SK-N-SH (cell line): ENCODE measurements at regions not wholly inside any gene's neighbourhood (a gene's known extent, or its start where the extent isn't known, plus 50 kb on each side); places are given as distances from the start of the nearest gene placed in this dataset.

Experiments used
- CTCF ChIA-PET: fragments of 300-600, 350-600 bp; formaldehyde crosslinking; extraction: SDS; loops from one replicate; lab custom pipeline; 2021; lab: Yijun Ruan, JAX
- POLR2A ChIA-PET: fragments of 350-600 bp; sonication (Branson Sonifier 250); formaldehyde crosslinking; extraction: SDS; loops from one replicate; lab custom pipeline; 2020; ENCODE audit warnings: antibody characterized with exemption, inconsistent platforms; lab: Yijun Ruan, JAX
- DNase-seq: peaks from one replicate; pipeline ENCODE4 v3.0.0; 2012
- H2AFZ ChIP-seq: fragments of 200-600 bp; sonication (generic); 2 replicates; pipeline ENCODE4 v1.8.1; 2016; ENCODE audit warnings: antibody characterized with exemption, mild to moderate bottlenecking, low read depth
- H3F3A ChIP-seq: fragments of 200-600 bp; sonication (generic); replicated peaks from 2 replicates; pipeline ENCODE3; 2016; ENCODE audit warnings: antibody characterized with exemption, mild to moderate bottlenecking; ENCODE audit not compliant: insufficient read depth
- H3K27ac ChIP-seq, 2 experiments: fragments of 200-500 bp in 1 of 2; fragments of 200-600 bp in 1 of 2; sonication (Bioruptor generic) in 1 of 2; sonication (generic), shearing (Covaris generic) in 1 of 2; 2 replicates each; pipeline versions ENCODE4 v1.5.1 to v1.6.1; 2014 to 2016; ENCODE audit warnings: low read depth in 2 of 2, inconsistent platforms in 1 of 2, low read length in 1 of 2, mild to moderate bottlenecking in 1 of 2, mixed read lengths in 1 of 2
- H3K27me3 ChIP-seq: fragments of 200-600 bp; sonication (generic), shearing (Covaris generic); 2 replicates; pipeline ENCODE4 v1.6.1; 2016; ENCODE audit warnings: mixed run types; ENCODE audit not compliant: insufficient read depth
- H3K36me3 ChIP-seq, 2 experiments: fragments of 200-500 bp in 1 of 2; fragments of 200-600 bp in 1 of 2; sonication (Bioruptor generic) in 1 of 2; sonication (generic) in 1 of 2; replicated peaks in 1 of 2; 2 replicates each; pipeline versions ENCODE3 to v1.5.1; 2014 to 2016; ENCODE audit warnings: low read length in 1 of 2, mild to moderate bottlenecking in 1 of 2; ENCODE audit not compliant: insufficient read depth in 2 of 2, control insufficient read depth in 1 of 2
- H3K4me1 ChIP-seq, 2 experiments: fragments of 200-500 bp in 1 of 2; fragments of 200-600 bp in 1 of 2; sonication (Bioruptor generic) in 1 of 2; sonication (generic), shearing (Covaris generic) in 1 of 2; 2 replicates each; pipeline versions ENCODE4 v1.5.1 to v1.6.1; 2014 to 2016; ENCODE audit warnings: low read depth in 1 of 2, low read length in 1 of 2, mixed run types in 1 of 2; ENCODE audit not compliant: insufficient read depth in 2 of 2, control insufficient read depth in 1 of 2
- H3K4me2 ChIP-seq: fragments of 200-600 bp; sonication (generic), shearing (Covaris generic); 2 replicates; pipeline ENCODE4 v1.6.1; 2017; ENCODE audit warnings: mixed run types
- H3K4me3 ChIP-seq, 2 experiments: fragments of 200-500 bp in 1 of 2; fragments of 200-600 bp in 1 of 2; sonication (Bioruptor generic) in 1 of 2; sonication (generic), shearing (Covaris generic) in 1 of 2; 2 replicates each; pipeline versions ENCODE4 v1.5.1 to v1.8.1; 2014 to 2016; ENCODE audit warnings: low read depth in 2 of 2, inconsistent platforms in 1 of 2, low read length in 1 of 2, mild to moderate bottlenecking in 1 of 2, mixed read lengths in 1 of 2, moderate library complexity in 1 of 2
- H3K79me2 ChIP-seq: fragments of 200-600 bp; sonication (generic); 2 replicates; pipeline ENCODE4 v1.8.1; 2017; ENCODE audit warnings: mild to moderate bottlenecking; ENCODE audit not compliant: insufficient read depth
- H3K9ac ChIP-seq: fragments of 200-600 bp; sonication (generic); 2 replicates; pipeline ENCODE4 v1.6.1; 2017; ENCODE audit warnings: mixed run types
- H3K9me2 ChIP-seq: fragments of 200-600 bp; sonication (generic); 2 replicates; pipeline ENCODE4 v1.6.1; 2017; ENCODE audit warnings: mixed run types
- H3K9me3 ChIP-seq: fragments of 200-600 bp; sonication (generic); 2 replicates; pipeline ENCODE4 v1.6.1; 2017; ENCODE audit warnings: mixed run types, mild to moderate bottlenecking, moderate library complexity
- H4K20me1 ChIP-seq: fragments of 200-600 bp; sonication (generic); 2 replicates; pipeline ENCODE4 v1.6.1; 2017; ENCODE audit warnings: mild to moderate bottlenecking, mixed run types; ENCODE audit not compliant: insufficient read depth
- ELF1 ChIP-seq: IDR thresholded peaks from 2 replicates; pipeline ENCODE4 v1.4.0; 2012
- EZH2phosphoT487 ChIP-seq: fragments of 200-600 bp; sonication (generic); IDR thresholded peaks from 2 replicates; pipeline ENCODE4 v1.6.1; 2017; ENCODE audit warnings: low read depth, mixed run types, mild to moderate bottlenecking, antibody characterized with exemption, moderate library complexity, borderline replicate concordance
- FOSL2 ChIP-seq: IDR thresholded peaks from 2 replicates; pipeline ENCODE4 v1.4.0; 2012; ENCODE audit warnings: low read depth, mild to moderate bottlenecking, moderate library complexity, borderline replicate concordance
- FOXJ3 ChIP-seq: sonication (generic); formaldehyde crosslinking; IDR thresholded peaks from 2 replicates; pipeline ENCODE4 v1.5.1; 2020; ENCODE audit warnings: mild to moderate bottlenecking, missing genetic modification reagents
- GABPA ChIP-seq: IDR thresholded peaks from 2 replicates; pipeline ENCODE4 v1.4.0; 2012; ENCODE audit warnings: low read depth, mild to moderate bottlenecking
- JUND ChIP-seq: IDR thresholded peaks from 2 replicates; pipeline ENCODE4 v1.4.0; 2012
- MEF2A ChIP-seq: IDR thresholded peaks from 2 replicates; pipeline ENCODE4 v1.4.0; 2012; ENCODE audit warnings: low read depth, borderline replicate concordance
- MXI1 ChIP-seq: IDR thresholded peaks from 2 replicates; pipeline ENCODE4 v1.6.1; 2012; ENCODE audit warnings: mild to moderate bottlenecking, low read depth, low read length, improper control_type of control experiment
- NFIC ChIP-seq: IDR thresholded peaks from 2 replicates; pipeline ENCODE4 v1.4.0; 2012; ENCODE audit warnings: borderline replicate concordance
- POLR2AphosphoS5 ChIP-seq: IDR thresholded peaks from 2 replicates; pipeline ENCODE4 v1.6.1; 2012; ENCODE audit warnings: low read depth, low read length
- RCOR1 ChIP-seq: fragments of 150-350 bp; IDR thresholded peaks from 2 replicates; pipeline ENCODE4 v1.6.1; 2017; ENCODE audit warnings: antibody characterized with exemption, low read length
- RFX5 ChIP-seq: IDR thresholded peaks from 2 replicates; pipeline ENCODE4 v1.6.1; 2012; ENCODE audit warnings: mild to moderate bottlenecking, improper control_type of control experiment, low read length
- RXRA ChIP-seq: IDR thresholded peaks from 2 replicates; pipeline ENCODE4 v1.4.0; 2012; ENCODE audit warnings: low read depth, mild to moderate bottlenecking, borderline replicate concordance
- TAF1 ChIP-seq: IDR thresholded peaks from 2 replicates; pipeline ENCODE4 v1.6.1; 2012; ENCODE audit warnings: low read depth, mild to moderate bottlenecking, low read length, moderate library complexity, borderline replicate concordance
- WGBS: methylation state at CpG from one replicate; pipeline ENCODE4 v1.1.6; 2017; ENCODE audit warnings: low lambda C conversion rate; 5-methylcytosine and 5-hydroxymethylcytosine counted together
- TF ChIP-seq, protein P1 (sequence below): IDR thresholded peaks from 2 replicates; pipeline ENCODE4; 2012
- TF ChIP-seq, protein P2 (sequence below): IDR thresholded peaks from 2 replicates; pipeline ENCODE4 v1.4.0; 2012; ENCODE audit warnings: low read depth
- TF ChIP-seq, protein P3 (sequence below): fragments of 150-350 bp; IDR thresholded peaks from 2 replicates; pipeline ENCODE4 v1.6.1; 2016; ENCODE audit warnings: mild to moderate bottlenecking, low read depth, low read length

DNA sequence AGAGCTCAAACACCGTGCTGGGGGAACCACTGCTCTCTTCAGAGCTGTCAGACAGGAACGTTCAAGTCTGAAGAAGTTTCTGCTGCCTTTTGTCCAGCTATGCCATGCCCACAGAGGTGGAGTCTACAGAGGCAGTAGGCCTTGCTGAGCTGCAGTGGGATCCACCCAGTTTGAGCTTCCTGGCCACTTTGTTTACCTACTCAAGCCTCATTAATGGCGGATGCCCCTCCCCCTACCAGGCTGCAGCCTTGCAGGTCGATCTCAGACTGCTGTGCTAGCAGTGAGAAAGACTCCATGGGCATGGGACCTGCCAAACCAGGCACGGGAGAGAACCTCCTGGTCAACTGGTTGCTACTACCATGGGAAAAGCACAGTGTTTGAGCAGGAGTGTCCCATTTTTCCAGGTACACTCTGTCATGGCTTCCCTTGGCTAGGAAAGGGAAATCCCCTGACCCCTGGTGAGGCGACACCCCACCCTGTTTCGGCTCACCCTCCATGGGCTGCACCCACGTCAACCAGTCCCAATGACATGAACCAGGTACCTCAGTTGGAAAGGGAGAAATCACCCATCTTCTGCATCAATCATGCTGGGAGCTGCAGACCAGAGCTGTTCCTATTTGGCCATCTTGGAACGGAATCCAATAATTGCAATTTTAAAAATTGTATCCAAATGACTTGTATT lies 246.9 kb upstream of the ADAMTS16 start:
- Histone ChIP-seq H4K20me1 (no peaks in the 10 kb centered on the region), H3K27me3 (no peaks in the 10 kb centered on the region), H3K4me1 (no peaks in the 10 kb centered on the region; a peak in 1 of 4 replicates), H3K9ac (no peak overlapping the region), H3F3A (no peaks in the 10 kb centered on the region)
- TF ChIP-seq, protein P1, sequence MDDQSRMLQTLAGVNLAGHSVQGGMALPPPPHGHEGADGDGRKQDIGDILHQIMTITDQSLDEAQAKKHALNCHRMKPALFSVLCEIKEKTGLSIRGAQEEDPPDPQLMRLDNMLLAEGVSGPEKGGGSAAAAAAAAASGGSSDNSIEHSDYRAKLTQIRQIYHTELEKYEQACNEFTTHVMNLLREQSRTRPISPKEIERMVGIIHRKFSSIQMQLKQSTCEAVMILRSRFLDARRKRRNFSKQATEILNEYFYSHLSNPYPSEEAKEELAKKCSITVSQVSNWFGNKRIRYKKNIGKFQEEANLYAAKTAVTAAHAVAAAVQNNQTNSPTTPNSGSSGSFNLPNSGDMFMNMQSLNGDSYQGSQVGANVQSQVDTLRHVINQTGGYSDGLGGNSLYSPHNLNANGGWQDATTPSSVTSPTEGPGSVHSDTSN, result no peak
- TF ChIP-seq EZH2phosphoT487 (no peak), FOSL2 (no peak), JUND (no peak), MEF2A (no peak), TAF1 (no peak), RXRA (no peak), ELF1 (no peak), FOXJ3 (CRISPR knock-in tag) (no peak), NFIC (no peak), RFX5 (no peak), GABPA (no peak), RCOR1 (no peak)
- TF ChIP-seq, protein P2, sequence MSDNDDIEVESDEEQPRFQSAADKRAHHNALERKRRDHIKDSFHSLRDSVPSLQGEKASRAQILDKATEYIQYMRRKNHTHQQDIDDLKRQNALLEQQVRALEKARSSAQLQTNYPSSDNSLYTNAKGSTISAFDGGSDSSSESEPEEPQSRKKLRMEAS, result no peak
- TF ChIP-seq, protein P3, sequence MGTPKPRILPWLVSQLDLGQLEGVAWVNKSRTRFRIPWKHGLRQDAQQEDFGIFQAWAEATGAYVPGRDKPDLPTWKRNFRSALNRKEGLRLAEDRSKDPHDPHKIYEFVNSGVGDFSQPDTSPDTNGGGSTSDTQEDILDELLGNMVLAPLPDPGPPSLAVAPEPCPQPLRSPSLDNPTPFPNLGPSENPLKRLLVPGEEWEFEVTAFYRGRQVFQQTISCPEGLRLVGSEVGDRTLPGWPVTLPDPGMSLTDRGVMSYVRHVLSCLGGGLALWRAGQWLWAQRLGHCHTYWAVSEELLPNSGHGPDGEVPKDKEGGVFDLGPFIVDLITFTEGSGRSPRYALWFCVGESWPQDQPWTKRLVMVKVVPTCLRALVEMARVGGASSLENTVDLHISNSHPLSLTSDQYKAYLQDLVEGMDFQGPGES, result no peak
- TF ChIP-seq, all 33 proteins: peak for 0
- no peak overlapping the region for H3K4me2 ChIP-seq
- H3K4me3 ChIP-seq, result no peak overlapping the region
- H3K9me3 ChIP-seq, result no peaks in the 10 kb centered on the region
- H3K9me2 ChIP-seq, result no peaks in the 10 kb centered on the region
- POLR2A ChIA-PET, result no interaction called here
- H3K36me3 ChIP-seq, result no peaks in the 10 kb centered on the region
- CTCF ChIA-PET, result interaction anchor here (1.6 kb wide), 1 partner anchor 26 kb away, joined by 3 read pairs; no protein-coding TSS in a partner anchor
- H3K27ac ChIP-seq, result no peak overlapping the region
- DNase-seq, result no peak
- 9% methylated on average over 9 of the region's 9 CpGs for WGBS
- no peaks in the 10 kb centered on the region for H3K79me2 ChIP-seq
- no peak overlapping the region for H2AFZ ChIP-seq

DNA sequence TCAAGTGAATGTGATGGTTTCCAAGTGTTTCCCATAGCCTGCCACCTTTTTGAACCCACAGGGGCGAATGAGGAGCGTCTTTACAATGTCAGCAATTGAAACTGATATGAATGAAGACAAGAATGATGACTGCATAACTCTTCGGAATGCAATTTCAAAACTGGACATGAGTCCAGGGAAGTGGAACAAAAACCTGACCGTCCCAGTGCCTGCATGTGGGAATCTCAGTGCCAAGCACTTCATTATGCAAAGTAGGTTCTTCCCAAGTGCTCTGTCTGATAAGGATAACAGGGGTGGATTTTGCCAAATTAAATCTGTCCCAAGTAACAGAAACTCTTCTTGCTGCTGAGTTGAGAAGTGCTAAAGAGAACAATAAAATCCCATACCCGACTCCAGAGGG lies 243.8 kb upstream of the ADAMTS16 start:
- H3F3A ChIP-seq, result no peaks in the 10 kb centered on the region
- DNase-seq, result no peak
- H3K4me2 ChIP-seq, result no peak overlapping the region
- H2AFZ ChIP-seq, result no peak overlapping the region
- no peak overlapping the region for H3K9ac ChIP-seq
- TF ChIP-seq MXI1, result no peak
- TF ChIP-seq POLR2AphosphoS5, result no peak
- TF ChIP-seq JUND, result no peak
- TF ChIP-seq ELF1, result no peak
- TF ChIP-seq, protein P3, result no peak
- no peaks in the 10 kb centered on the region for H3K9me3 ChIP-seq
- H3K36me3 ChIP-seq, result no peaks in the 10 kb centered on the region
- WGBS, result 2% methylated on average over 5 of the region's 5 CpGs
- H3K79me2 ChIP-seq, result no peaks in the 10 kb centered on the region
- no peaks in the 10 kb centered on the region for H3K9me2 ChIP-seq
- H3K27me3 ChIP-seq, result no peaks in the 10 kb centered on the region
- no peak overlapping the region for H3K4me3 ChIP-seq
- H4K20me1 ChIP-seq, result no peaks in the 10 kb centered on the region
- H3K4me1 ChIP-seq, result no peaks in the 10 kb centered on the region; a peak in 1 of 4 replicates
- H3K27ac ChIP-seq, result no peak overlapping the region
- ChIA-PET CTCF (interaction anchor here (1.5 to 2.3 kb wide), 3 partner anchors 17 to 46 kb away, joined by 3 to 10 read pairs (median 7); no protein-coding TSS in a partner anchor), POLR2A (no interaction called here)
